Progenitor cell of endocrine pancreas (in vitro differentiated cells): ENCODE measurements at regions not wholly inside any gene's neighbourhood (a gene's known extent, or its start where the extent isn't known, plus 50 kb on each side); places are given as distances from the start of the nearest gene placed in this dataset.

ENCODE experiments used
- DNase-seq: peaks from one replicate; pipeline ENCODE4 v3.0.0; 2021; ENCODE audit warnings: low spot score; ENCODE audit not compliant: unreplicated experiment
- H3K27ac Mint-ChIP-seq: 2 replicates; pipeline ENCODE4 v1.8.0; 2021; ENCODE audit warnings: mild to moderate bottlenecking, moderate library complexity, mixed read lengths
- H3K27me3 Mint-ChIP-seq: 2 replicates; pipeline ENCODE4 v1.8.0; 2021; ENCODE audit warnings: mixed read lengths
- H3K36me3 Mint-ChIP-seq: 2 replicates; pipeline ENCODE4 v1.8.0; 2022; ENCODE audit warnings: mixed read lengths; ENCODE audit not compliant: insufficient read depth
- H3K4me1 Mint-ChIP-seq: 2 replicates; pipeline ENCODE4 v1.8.0; 2021; ENCODE audit warnings: low read depth, mixed read lengths
- H3K4me3 Mint-ChIP-seq: 2 replicates; pipeline ENCODE4 v1.8.0; 2021; ENCODE audit warnings: low read depth, mild to moderate bottlenecking, moderate library complexity, mixed read lengths
- H3K9me3 Mint-ChIP-seq: 2 replicates; pipeline ENCODE4 v1.8.0; 2021; ENCODE audit warnings: low read depth, mixed read lengths
- CTCF ChIP-seq: fragments of 200-600 bp; sonication (generic); IDR thresholded peaks from one replicate; pipeline ENCODE4 v1.5.0; 2021; ENCODE audit warnings: antibody characterized with exemption, mild to moderate bottlenecking; ENCODE audit not compliant: unreplicated experiment

GRCh38 chr17:34851961-34852540 lies 109.2 kb downstream of the CCT6B start:
- Mint-ChIP-seq H3K27me3 (peaks cover 5% of the 10 kb centered on the region), H3K4me1 (no peaks in the 10 kb centered on the region), H3K4me3 (no peak overlapping the region), H3K9me3 (no peaks in the 10 kb centered on the region), H3K36me3 (no peaks in the 10 kb centered on the region), H3K27ac (no peak overlapping the region)
- no peak for TF ChIP-seq CTCF
- DNase-seq, result no peak

GRCh38 chr17:34850964-34851363 lies 110.3 kb downstream of the CCT6B start:
- no peak overlapping the region for H3K4me3 Mint-ChIP-seq
- H3K4me1 Mint-ChIP-seq, result no peaks in the 10 kb centered on the region
- peaks cover 5% of the 10 kb centered on the region for H3K27me3 Mint-ChIP-seq
- no peak for DNase-seq
- H3K9me3 Mint-ChIP-seq, result no peaks in the 10 kb centered on the region
- TF ChIP-seq CTCF, result no peak
- no peaks in the 10 kb centered on the region for H3K36me3 Mint-ChIP-seq
- H3K27ac Mint-ChIP-seq, result no peak overlapping the region

- Mint-ChIP-seq H3K4me1 (no peaks in the 10 kb centered on the region), H3K9me3 (no peaks in the 10 kb centered on the region), H3K27me3 (peaks cover 8% of the 10 kb centered on the region), H3K27ac (no peak overlapping the region), H3K36me3 (no peaks in the 10 kb centered on the region), H3K4me3 (no peak overlapping the region)
- no peak for TF ChIP-seq CTCF
- DNase-seq, result no peak
Measured at GRCh38 chr17:34850023-34850422, 111.2 kb downstream of the CCT6B start.

GRCh38 chr17:34847938-34848337 lies 113.3 kb downstream of the CCT6B start:
- Mint-ChIP-seq H3K27ac (no peak overlapping the region), H3K9me3 (no peaks in the 10 kb centered on the region), H3K36me3 (no peaks in the 10 kb centered on the region), H3K4me1 (no peaks in the 10 kb centered on the region), H3K27me3 (peaks cover 3% of the 10 kb centered on the region), H3K4me3 (no peak overlapping the region)
- no peak for DNase-seq
- TF ChIP-seq CTCF, result no peak

- no peak for TF ChIP-seq CTCF
- Mint-ChIP-seq H3K4me1 (no peaks in the 10 kb centered on the region), H3K36me3 (no peaks in the 10 kb centered on the region), H3K27ac (no peak overlapping the region), H3K9me3 (no peaks in the 10 kb centered on the region), H3K4me3 (no peak overlapping the region), H3K27me3 (peaks cover 3% of the 10 kb centered on the region)
- no peak for DNase-seq
Measured at GRCh38 chr17:34845296-34845695, 116.0 kb downstream of the CCT6B start.
